Upper lobe of left lung (tissue), 4 donors: ENCODE measurements at regions not wholly inside any gene's neighbourhood (a gene's known extent, or its start where the extent isn't known, plus 50 kb on each side); places are given as distances from the start of the nearest gene placed in this dataset.

Experiments used
- CTCF ChIP-seq, 6 experiments: fragments of 450-650 bp in 4 of 6; fragments of 200-600 bp in 2 of 6; sonication (generic) in 2 of 6; IDR thresholded peaks; one replicate each; pipeline ENCODE4 v1.5.1; 2016 to 2019; ENCODE audit warnings: antibody characterized with exemption in 6 of 6
- EP300 ChIP-seq, 4 donors: sonication (generic); formaldehyde crosslinking; IDR thresholded peaks; one replicate each; pipeline ENCODE4 v1.5.1; 2017; ENCODE audit warnings: antibody characterized with exemption in 4 of 4, control low read depth in 2 of 4

GRCh38 chr4:181030961-181031360 lies 1212.2 kb upstream of the TENM3 start:
- TF ChIP-seq CTCF (IDR thresholded peaks at IDR 0.05) (no peak), EP300 (IDR thresholded peaks at IDR 0.05) (no peak)
